NT2/D1 (cell line): ENCODE measurements at regions not wholly inside any gene's neighbourhood (a gene's known extent, or its start where the extent isn't known, plus 50 kb on each side); places are given as distances from the start of the nearest gene placed in this dataset.

Experiments used
- YY1 ChIP-seq: IDR thresholded peaks from 2 replicates; pipeline ENCODE4 v1.6.1; 2011; ENCODE audit not compliant: insufficient read length, insufficient read depth
- ZNF274 ChIP-seq: IDR thresholded peaks from 2 replicates; pipeline ENCODE4 v1.6.1; 2011; ENCODE audit warnings: mild to moderate bottlenecking, low read depth, low read length

DNA sequence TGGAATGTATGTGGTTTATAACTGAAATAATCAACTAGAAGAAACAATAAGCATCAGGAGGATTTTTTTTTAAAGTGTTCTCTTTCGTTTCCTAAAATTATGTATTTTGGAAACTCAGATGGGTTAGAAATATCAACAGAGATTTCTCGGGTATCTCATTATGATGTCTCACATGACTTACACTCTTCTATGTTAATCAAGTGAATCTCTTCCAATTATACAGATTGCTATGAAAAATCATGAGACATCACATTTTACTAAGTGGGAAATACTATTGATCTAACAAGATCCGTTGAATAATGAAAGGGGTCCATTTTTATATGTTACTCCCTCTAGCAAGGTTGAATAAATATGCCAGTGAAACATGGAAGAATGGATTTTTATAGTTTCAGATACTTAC, 54.7 kb upstream of the NRIP1 start:
- no peak for TF ChIP-seq YY1
- TF ChIP-seq ZNF274: no peak
